ENCODE measurements at regions not wholly inside any gene's neighbourhood (a gene's known extent, or its start where the extent isn't known, plus 50 kb on each side); places are given as distances from the start of the nearest gene placed in this dataset.

DNA sequence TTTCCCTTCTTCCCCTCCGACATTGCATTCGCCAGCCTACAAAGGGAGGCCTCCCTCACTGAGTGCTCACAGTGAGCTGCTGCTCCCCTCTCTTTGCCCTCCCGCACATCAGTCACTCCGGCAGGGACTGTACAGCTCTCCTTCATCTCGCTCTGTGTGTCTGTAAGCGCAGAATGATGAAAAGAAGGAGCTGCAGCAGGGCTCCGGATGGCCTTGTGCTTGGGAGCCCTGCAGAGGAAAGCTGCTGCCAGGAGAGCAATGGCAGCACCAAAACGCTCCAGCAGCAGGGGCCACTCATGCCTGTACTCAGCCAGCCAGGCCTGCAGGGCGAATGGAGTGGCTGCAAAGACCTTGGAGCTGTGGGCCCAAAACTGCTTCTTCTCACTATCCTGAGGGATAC, 107.0 kb upstream of the NSMCE3 start:
- H3K27ac ChIP-seq = no peak overlapping the region
- TF ChIP-seq, protein P1, sequence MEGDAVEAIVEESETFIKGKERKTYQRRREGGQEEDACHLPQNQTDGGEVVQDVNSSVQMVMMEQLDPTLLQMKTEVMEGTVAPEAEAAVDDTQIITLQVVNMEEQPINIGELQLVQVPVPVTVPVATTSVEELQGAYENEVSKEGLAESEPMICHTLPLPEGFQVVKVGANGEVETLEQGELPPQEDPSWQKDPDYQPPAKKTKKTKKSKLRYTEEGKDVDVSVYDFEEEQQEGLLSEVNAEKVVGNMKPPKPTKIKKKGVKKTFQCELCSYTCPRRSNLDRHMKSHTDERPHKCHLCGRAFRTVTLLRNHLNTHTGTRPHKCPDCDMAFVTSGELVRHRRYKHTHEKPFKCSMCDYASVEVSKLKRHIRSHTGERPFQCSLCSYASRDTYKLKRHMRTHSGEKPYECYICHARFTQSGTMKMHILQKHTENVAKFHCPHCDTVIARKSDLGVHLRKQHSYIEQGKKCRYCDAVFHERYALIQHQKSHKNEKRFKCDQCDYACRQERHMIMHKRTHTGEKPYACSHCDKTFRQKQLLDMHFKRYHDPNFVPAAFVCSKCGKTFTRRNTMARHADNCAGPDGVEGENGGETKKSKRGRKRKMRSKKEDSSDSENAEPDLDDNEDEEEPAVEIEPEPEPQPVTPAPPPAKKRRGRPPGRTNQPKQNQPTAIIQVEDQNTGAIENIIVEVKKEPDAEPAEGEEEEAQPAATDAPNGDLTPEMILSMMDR (conservative IDR thresholded peaks at IDR 0.05) = no peak
- TF ChIP-seq ZFX (IDR thresholded peaks at IDR 0.05) = no peak

DNA sequence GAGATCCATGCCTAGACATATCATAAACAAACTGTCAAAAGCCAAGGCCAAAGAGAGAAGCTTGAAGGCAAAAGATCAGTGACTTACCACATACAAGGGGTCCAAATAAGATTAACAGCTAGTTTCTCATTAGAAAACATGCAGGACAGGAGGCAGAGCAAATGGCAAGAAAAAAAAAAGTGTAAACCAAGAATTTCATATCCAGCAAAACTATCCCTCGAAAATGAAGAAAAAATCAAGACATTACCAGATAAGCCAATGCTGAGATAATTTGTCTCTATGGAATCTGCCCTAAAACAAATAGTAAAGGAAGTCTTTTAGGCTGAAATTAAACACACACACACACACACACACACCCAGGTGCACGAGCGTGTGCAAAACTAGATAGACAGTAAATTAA, 99.6 kb upstream of the NSMCE3 start:
- TF ChIP-seq, protein P1 (conservative IDR thresholded peaks at IDR 0.05) = no peak
- no peak for TF ChIP-seq ZFX (IDR thresholded peaks at IDR 0.05)
- no peak overlapping the region for H3K27ac ChIP-seq

DNA sequence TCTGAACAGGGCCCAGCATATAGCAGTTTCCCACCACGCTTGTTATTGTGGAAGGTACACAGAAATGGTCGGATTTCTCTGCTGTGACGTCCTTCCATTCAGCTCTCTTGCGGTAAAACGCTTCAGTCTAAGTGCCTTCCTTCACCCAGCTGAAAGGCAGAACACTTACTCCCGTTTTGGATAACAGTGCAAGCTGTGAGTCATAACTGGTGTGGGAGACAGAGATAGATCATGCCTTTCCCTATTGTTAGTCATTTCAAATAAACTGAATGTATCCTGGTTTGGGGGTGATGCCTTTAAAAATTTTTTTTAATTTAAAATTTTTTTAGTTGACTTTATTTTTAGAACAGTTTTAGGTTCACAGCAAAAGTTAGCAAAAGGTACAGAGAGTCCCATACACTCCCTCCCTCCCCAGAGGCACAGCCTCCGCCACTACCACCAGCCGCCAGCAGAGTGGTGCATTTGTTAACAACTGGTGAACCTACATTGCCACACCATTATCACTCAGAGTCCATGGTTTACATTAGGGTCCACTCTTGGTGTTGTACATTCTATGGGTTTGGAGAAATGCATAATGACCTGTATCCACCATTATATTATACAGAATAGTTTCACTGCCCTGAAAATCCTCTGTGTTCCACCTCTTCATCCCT, 94.9 kb upstream of the NSMCE3 start:
- no peak overlapping the region for H3K27ac ChIP-seq
- TF ChIP-seq, protein P1 (conservative IDR thresholded peaks at IDR 0.05) = peak; percentile 45
- TF ChIP-seq ZFX (IDR thresholded peaks at IDR 0.05) = no peak

DNA sequence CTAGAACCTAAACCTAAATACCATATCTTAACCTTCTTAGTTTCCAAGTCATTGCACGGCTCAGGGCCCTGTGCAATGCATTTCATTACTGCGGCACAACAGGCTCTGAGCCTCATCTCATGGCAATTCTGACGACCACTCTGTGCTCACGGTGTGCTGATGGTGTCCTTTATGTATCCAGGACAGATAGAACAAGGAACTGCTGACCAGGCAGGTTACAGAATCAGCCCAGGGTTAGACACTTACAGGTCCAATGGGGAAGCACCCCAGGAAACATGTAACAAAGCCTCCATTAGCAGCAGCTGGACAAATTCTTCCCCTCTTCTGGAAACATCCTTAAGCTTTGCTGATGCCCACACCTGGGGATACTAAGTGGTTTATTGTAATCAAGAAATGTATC, 91.9 kb upstream of the NSMCE3 start:
- no peak overlapping the region for H3K27ac ChIP-seq
- TF ChIP-seq, protein P1 (conservative IDR thresholded peaks at IDR 0.05) = no peak
- no peak for TF ChIP-seq ZFX (IDR thresholded peaks at IDR 0.05)

DNA sequence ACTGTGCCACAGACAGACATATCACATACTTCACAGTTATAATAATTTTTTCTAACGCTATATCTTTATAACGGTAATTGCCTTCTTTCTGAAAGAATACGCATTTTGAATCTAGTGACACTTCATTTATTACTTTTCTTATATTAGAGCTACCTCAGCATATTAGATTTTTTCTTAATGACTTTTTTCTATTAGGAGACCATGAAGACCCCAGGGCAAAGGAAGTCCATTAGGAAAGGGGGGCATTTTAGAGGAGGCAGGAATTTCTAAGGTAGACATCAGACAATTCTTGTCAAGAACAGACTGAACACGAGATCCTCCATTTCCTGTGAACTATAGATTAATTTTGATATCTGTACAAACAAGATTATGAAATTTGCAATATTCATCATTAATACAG, 90.5 kb upstream of the NSMCE3 start:
- TF ChIP-seq, protein P1 (conservative IDR thresholded peaks at IDR 0.05) = no peak
- no peak for TF ChIP-seq ZFX (IDR thresholded peaks at IDR 0.05)
- H3K27ac ChIP-seq = no peak overlapping the region

DNA sequence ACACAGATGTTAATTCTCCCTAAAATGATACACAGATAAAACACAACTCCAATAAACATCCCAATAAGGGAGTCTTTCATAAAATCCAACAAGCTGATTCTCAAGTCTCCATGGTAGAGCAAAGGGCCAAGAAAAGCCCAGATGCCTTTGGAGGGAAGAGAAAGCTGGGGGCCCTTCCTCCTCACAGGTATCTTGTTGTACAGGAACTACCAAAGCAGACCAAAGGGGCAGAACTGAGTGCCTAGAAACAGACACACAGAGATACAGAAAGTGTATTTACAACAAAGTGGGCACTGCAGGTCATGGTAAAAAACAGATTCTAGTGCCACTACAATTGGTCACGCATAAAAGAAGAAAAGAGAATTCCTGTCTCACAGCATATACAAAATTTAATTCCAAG, 87.2 kb upstream of the NSMCE3 start:
- no peak overlapping the region for H3K27ac ChIP-seq
- TF ChIP-seq, protein P1 (conservative IDR thresholded peaks at IDR 0.05) = no peak
- TF ChIP-seq ZFX (IDR thresholded peaks at IDR 0.05) = no peak

DNA sequence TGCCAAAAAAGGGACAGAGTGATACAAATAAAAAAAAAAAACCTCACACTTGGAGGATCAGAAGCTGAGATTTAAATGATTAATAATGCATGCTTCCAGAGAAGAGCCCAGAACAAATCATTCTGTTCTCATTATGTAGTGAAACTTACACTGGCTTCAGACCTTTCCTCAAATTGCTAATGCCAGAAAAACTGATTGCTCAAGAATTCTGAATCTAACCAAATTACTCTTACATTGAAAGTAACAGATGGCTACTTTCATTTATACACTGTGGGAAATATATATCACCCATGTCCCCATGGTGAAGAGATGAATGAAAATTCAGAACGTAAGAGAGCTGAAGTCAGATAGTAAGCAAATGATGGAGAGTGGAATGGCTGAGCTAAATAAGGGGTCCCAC, 85.9 kb upstream of the NSMCE3 start:
- TF ChIP-seq, protein P1 (conservative IDR thresholded peaks at IDR 0.05) = no peak
- no peak for TF ChIP-seq ZFX (IDR thresholded peaks at IDR 0.05)
- no peak overlapping the region for H3K27ac ChIP-seq

Measured in C4-2B (cell line).